Fibroblast of skin of right quadriceps (primary cell): ENCODE measurements at regions not wholly inside any gene's neighbourhood (a gene's known extent, or its start where the extent isn't known, plus 50 kb on each side); places are given as distances from the start of the nearest gene placed in this dataset.

Experiments
- DNase-seq: peaks from one replicate; pipeline ENCODE4 v3.0.0-alpha.2; 2013

GRCh38 chr12:116459916-116460663 is 99.1 kb upstream of the MAP1LC3B2 start:
- DNase-seq = peak; percentile 35

- DNase-seq = no peak
Observed at GRCh38 chr12:116461060-116461459, 98.1 kb upstream of the MAP1LC3B2 start.

DNA sequence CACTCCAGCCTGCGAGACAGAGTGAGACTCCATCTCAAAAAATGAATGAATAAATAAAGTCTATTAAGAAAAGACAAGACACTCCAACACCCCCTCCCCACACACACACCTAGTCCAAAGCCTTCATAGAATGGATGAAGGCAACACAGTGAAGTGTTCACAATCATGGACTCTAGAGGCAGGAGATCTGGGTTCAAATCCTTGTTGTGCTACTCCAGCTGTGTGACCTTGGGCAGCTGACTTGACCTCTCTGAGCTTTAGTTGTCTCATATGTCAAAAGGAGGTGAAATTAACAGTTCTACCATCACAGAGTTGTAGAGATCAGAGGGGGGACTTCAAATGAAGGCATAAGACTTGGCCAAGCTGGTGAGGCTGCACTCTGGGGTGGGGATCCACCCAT is 95.8 kb upstream of the MAP1LC3B2 start:
- DNase-seq = no peak

- DNase-seq = no peak
Observed at GRCh38 chr12:116465407-116465806, 93.8 kb upstream of the MAP1LC3B2 start.

GRCh38 chr12:116465856-116466255 is 93.3 kb upstream of the MAP1LC3B2 start:
- no peak for DNase-seq

DNA sequence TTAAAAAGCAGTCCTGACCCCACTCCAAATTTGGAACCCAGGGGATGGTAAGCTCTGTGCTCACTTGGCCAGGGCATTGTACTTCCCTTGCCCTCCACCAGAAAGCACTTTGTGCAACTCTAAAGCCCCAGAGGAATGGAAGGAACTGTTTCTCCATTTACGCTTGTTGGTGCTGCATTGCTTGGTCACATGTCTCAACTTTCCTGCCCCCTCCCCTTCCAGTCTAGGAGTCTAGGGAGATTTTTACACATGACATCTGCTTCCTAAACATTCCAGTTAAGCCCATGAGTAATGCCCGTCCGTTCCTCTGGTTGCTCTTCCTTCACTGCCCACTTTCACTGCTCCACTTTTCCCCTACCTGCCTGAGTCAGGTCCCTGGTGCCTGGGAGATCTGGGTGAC is 92.6 kb upstream of the MAP1LC3B2 start:
- DNase-seq = peak; percentile 70

- DNase-seq = no peak
Observed at GRCh38 chr12:116469344-116469743, 89.8 kb upstream of the MAP1LC3B2 start.

- no peak for DNase-seq
Observed at GRCh38 chr12:116471544-116471943, 87.6 kb upstream of the MAP1LC3B2 start.

- no peak for DNase-seq
Observed at GRCh38 chr12:116472193-116472592, 87.0 kb upstream of the MAP1LC3B2 start.

- no peak for DNase-seq
Observed at GRCh38 chr12:116473416-116473815, 85.8 kb upstream of the MAP1LC3B2 start.

DNA sequence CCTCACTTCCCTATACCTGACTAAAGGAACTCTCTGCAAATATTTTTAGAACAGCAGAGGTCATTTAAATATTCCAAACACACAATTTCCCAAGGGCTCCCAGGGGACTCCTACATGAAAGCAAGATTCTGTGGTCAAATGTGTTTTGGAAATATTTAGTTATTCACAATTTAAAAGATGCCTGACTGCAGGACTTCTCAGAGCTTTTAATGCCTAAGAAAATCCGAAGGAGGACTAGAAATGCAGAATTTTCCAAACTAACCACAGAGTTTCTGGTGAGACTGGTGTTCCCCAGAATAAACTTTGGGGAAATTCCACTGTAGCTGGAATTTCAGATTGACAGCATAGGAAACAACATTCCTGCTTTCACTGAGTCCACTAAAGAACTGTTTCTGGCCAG is 84.8 kb upstream of the MAP1LC3B2 start:
- peak; percentile 45 for DNase-seq

- DNase-seq = no peak
Observed at GRCh38 chr12:116474899-116475298, 84.3 kb upstream of the MAP1LC3B2 start.

GRCh38 chr12:116476227-116476822 is 82.9 kb upstream of the MAP1LC3B2 start:
- no peak for DNase-seq

DNA sequence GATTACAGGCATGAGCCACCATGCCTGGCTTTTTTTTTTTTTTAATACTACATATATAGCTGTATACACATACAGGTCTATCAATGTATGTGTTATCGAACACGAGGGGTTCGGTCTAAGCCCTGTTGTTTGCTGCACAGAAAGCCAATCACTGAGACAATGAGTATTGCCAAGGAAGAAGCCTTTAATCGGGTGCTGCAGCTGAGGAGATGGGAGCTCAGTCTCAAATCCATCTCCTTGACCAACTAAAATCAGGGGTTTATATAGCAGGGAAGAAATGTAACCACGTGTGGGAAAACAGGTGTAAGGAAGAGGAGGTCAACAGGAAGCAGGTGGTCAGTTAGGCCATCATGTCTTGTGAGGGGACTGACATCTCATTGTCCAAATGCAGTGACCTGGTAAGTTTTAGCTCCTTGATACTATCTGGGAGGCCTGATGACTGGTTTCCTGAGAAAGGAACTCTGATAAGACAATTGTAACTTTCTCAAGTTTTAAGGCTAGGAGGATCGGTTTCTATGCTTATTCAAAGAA is 80.9 kb upstream of the MAP1LC3B2 start:
- no peak for DNase-seq

DNA sequence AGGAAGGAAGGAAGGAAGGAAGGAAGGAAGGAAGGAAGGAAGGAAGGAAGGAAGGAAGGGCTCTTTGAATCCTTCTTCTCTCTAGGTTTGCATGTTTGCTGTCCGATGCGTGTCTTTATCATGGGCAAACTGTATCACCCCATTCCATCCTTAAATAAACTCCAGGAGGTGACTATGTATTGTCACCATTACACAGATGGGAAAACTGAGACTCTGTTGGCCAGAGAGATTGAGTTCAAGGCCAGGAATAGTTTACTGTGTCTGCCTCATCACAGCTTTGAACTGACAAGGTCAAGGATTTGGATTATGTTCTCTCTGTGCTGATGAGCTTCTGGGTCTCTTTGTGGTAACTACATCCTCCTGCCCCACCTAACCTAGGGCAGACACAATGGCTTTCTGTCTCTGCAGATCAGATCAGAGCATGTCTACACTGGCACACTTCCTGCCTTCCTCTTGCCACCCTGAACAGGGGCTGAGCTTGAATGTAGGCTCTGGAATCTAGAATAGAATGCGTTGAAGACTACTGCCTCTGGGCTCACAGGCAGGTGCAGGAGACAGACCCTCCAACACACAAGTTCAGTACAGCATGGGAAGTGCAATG is 78.9 kb upstream of the MAP1LC3B2 start:
- DNase-seq = no peak

DNA sequence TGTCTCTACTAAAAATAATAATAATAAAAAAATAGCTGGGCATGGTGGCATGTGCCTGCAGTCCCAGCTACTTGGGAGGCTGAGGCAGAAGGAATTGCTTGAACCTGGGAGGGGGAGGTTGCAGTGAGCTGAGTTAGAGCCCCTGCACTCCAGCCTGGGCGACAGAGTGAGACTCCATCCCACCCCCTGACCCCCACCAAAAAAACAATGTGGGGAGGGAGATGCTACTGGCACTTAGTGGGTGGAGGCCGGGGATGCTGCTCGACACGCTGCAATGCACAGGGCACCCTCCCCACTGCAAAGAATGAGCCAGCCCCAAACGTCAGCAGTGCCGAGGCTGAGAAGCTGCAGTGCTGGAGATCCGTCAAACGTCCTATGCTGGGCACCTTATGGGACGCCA is 77.5 kb upstream of the MAP1LC3B2 start:
- no peak for DNase-seq

GRCh38 chr12:116482179-116482578 is 77.0 kb upstream of the MAP1LC3B2 start:
- no peak for DNase-seq

GRCh38 chr12:116482859-116483258 is 76.3 kb upstream of the MAP1LC3B2 start:
- no peak for DNase-seq

DNA sequence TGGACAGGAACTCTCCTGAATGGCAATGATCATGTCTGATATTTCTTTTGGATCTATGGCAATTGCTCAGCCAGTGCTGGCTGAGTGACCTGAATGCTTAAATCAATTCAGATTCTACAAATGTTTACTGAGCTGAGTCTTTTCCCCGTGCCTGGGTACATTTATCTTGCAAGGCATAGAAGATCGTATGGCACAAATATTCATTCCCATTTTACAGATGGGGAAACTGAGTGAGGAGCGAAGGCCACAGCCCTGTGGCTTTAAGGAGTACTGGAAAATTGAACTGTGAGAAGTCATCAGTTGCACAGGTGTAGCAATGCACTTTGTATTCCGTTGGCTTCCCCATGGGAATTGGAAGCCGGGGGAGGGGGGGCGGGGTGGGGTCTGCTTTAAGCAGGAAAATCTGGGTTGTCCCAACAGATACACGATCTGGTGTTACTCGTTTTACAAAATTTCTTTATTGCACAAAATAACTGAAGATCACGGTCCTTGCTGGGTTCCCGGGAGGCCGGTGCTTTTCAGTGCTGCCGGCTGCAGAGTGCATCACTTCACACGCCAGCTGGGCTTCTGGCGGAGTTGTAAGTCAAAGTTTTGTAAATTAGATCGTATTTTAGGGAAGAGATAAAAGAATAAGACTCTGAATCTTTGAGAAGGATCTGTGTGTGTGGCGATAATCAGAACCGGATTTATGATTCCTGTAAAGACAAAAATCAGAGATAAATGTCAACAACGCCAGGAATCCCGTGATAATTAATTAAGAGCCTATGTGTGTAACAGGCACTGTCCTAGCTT is 75.0 kb upstream of the MAP1LC3B2 start:
- no peak for DNase-seq

DNA sequence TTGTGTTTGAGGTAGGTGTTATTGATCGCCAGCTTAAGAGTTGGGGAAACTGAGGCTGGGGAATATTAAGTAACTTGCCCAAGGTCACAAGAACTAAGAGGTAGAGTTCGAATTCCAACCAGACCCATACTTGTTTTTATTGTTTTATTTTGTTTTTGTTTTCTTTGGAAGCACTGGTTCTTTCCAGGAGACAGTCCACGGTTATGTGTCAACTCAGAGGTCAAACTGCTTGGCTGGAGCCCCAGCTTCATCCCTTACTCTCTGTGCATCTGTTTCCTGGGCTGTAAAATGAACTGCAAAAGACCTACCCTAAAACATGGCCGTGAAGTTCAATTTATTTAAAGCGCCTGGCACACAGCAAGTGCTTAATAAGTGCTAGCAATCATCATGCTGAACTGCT is 74.4 kb upstream of the MAP1LC3B2 start:
- no peak for DNase-seq

- no peak for DNase-seq
Observed at GRCh38 chr12:116489116-116489515, 70.1 kb upstream of the MAP1LC3B2 start.

DNA sequence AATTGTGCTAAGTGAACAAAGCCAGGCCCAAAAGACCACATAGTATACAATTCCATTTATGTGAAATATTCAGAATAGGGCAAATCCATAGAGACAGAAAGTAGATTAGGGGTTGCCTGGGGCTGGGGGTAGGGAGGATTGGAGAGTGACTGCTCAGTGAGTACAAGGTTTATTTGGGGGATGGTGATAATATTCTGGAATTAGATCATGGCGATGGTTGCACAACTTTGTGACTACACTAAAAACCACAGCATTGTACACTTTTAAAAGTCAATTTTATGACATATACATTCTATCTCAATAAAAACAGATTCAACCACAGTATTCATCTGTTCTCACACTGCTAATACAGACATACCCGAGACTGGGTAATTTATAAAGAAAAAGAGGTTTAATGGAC is 68.7 kb upstream of the MAP1LC3B2 start:
- DNase-seq = peak; percentile 73

DNA sequence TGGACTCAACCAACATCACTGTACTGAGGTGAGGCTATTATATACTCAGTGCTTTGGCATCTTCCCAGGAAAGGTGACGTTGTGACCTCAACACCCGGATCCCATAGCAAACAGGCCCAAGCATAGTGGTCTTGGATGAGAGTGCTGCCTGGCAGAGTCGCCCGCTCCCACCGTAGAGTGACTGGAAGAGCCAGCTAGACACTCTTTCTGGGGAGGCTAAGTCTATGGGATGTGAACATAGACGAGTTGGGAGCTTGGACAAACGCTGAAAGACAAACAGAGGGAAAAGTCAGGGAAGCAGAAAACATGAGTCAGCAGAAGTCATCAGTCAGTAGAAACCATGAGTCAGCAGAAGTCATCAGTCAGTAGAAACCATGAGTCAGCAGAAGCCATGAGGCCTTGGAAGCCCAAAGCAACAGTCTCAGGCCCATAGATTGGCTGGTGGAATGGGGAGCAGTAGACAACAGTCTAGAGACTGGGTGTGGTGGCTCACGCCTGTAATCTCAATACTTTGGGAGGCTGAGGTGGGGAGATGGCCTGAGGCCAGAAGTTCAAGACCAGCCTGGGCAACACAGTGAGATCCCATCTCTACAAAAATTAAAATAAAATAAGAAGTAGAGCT is 66.4 kb upstream of the MAP1LC3B2 start:
- peak; percentile 79 for DNase-seq
